HCT116 (cell line): ENCODE measurements at regions not wholly inside any gene's neighbourhood (a gene's known extent, or its start where the extent isn't known, plus 50 kb on each side); places are given as distances from the start of the nearest gene placed in this dataset.

Source experiments
- ATAC-seq: fragments of 200-7000 bp; cut with Tn5 transposase; 2 replicates; pipeline ENCODE4 v1.9.1; 2020; ENCODE audit warnings: mild to moderate bottlenecking, moderate library complexity
- BruUV-seq: library from RNA; stranded (reverse); fragments of 400-500 nt; replicated peaks from 2 replicates; lab custom pipeline; 2021; lab: Mats Ljungman, UMichigan
- CTCF ChIA-PET: fragments of 300-600 bp; sonication (Branson Sonifier 250); formaldehyde crosslinking; loops from one replicate; lab custom pipeline; 2021; ENCODE audit warnings: antibody characterized with exemption; lab: Charles Lee
- POLR2A ChIA-PET: fragments of 300-600, 350-600 bp; sonication (Branson Sonifier 250); formaldehyde crosslinking; loops from one replicate; lab custom pipeline; 2021; ENCODE audit warnings: antibody characterized with exemption; lab: Charles Lee
- RAD21 ChIA-PET, 2 experiments: fragments of 300-600 bp; sonication (Branson Sonifier 250); formaldehyde crosslinking; loops; one replicate each; lab custom pipeline; 2023; ENCODE audit warnings: low total read pairs in 2 of 2; ENCODE audit not compliant: uncharacterized antibody in 2 of 2, unreplicated experiment in 2 of 2, low non-redundant PET in 1 of 2; lab: Charles Lee
- DNase-seq: peaks from one replicate; pipeline ENCODE4 v3.0.0-alpha.2; 2010; ENCODE audit warnings: low read depth, low spot score
- H2AFZ ChIP-seq: fragments of 200-600 bp; shearing (Covaris generic), sonication (generic); 2 replicates; pipeline ENCODE4 v1.6.1; 2017; ENCODE audit warnings: low read depth, mixed run types, mixed read lengths, antibody characterized with exemption, low read length; ENCODE audit not compliant: poor library complexity, severe bottlenecking
- H3K27ac ChIP-seq: 2 replicates; pipeline ENCODE4 v1.5.1; 2012; ENCODE audit warnings: low read depth, low read length
- H3K27me3 ChIP-seq: fragments of 200-600 bp; sonication (generic); 2 replicates; pipeline ENCODE4 v1.6.1; 2016; ENCODE audit warnings: mixed run types, low read length, mixed read lengths; ENCODE audit not compliant: insufficient read depth
- H3K36me3 ChIP-seq, 2 experiments: fragments of 200-500 bp in 1 of 2; fragments of 200-600 bp in 1 of 2; sonication (Bioruptor generic) in 1 of 2; sonication (generic) in 1 of 2; 2 replicates each; pipeline versions ENCODE4 v1.5.1 to v1.6.1; 2014 to 2016; ENCODE audit warnings: low read length in 2 of 2, inconsistent platforms in 1 of 2, mixed read lengths in 1 of 2, mixed run types in 1 of 2; ENCODE audit not compliant: insufficient read depth in 2 of 2, control insufficient read depth in 1 of 2
- H3K4me1 ChIP-seq, 2 experiments: fragments of 200-600 bp in 1 of 2; sonication (generic) in 1 of 2; 2 replicates each; pipeline versions ENCODE4 v1.5.1 to v1.6.1; 2012 to 2017; ENCODE audit warnings: low read length in 2 of 2, inconsistent platforms in 1 of 2, mild to moderate bottlenecking in 1 of 2, mixed read lengths in 1 of 2, mixed run types in 1 of 2, moderate library complexity in 1 of 2; ENCODE audit not compliant: insufficient read depth in 2 of 2, control insufficient read depth in 1 of 2
- H3K4me2 ChIP-seq: fragments of 200-600 bp; sonication (generic); 2 replicates; pipeline ENCODE4 v1.6.1; 2017; ENCODE audit warnings: mixed run types, low read length, mixed read lengths
- H3K4me3 ChIP-seq, 2 experiments: fragments of 200-600 bp in 1 of 2; sonication (generic) in 1 of 2; replicated peaks in 1 of 2; 2 replicates each; pipeline ENCODE4 v1.5.1; 2011 to 2016; ENCODE audit warnings: low read length in 2 of 2, control low read depth in 1 of 2, low read depth in 1 of 2, mild to moderate bottlenecking in 1 of 2, mixed read lengths in 1 of 2, mixed run types in 1 of 2
- H3K79me2 ChIP-seq: fragments of 200-600 bp; sonication (generic); 2 replicates; pipeline ENCODE4 v1.6.1; 2017; ENCODE audit warnings: mild to moderate bottlenecking, mixed run types, low read length, moderate library complexity, mixed read lengths; ENCODE audit not compliant: insufficient read depth
- H3K9ac ChIP-seq: fragments of 200-600 bp; sonication (generic); 2 replicates; pipeline ENCODE4 v1.6.1; 2016; ENCODE audit warnings: low read length, mixed read lengths
- H3K9me2 ChIP-seq: fragments of 200-600 bp; sonication (generic), shearing (Covaris generic); 2 replicates; pipeline ENCODE4 v1.6.1; 2017; ENCODE audit warnings: mixed run types, mild to moderate bottlenecking, moderate library complexity; ENCODE audit not compliant: insufficient read depth
- H3K9me3 ChIP-seq, 2 experiments: fragments of 200-500 bp in 1 of 2; fragments of 200-600 bp in 1 of 2; sonication (Bioruptor generic) in 1 of 2; sonication (generic) in 1 of 2; 2 replicates each; pipeline ENCODE4 v1.6.1; 2014 to 2017; ENCODE audit warnings: low read length in 2 of 2, mixed read lengths in 2 of 2, inconsistent platforms in 1 of 2, low read depth in 1 of 2, mild to moderate bottlenecking in 1 of 2, mixed run types in 1 of 2, moderate library complexity in 1 of 2; ENCODE audit not compliant: control insufficient read depth in 1 of 2, insufficient read depth in 1 of 2
- H4K20me1 ChIP-seq: fragments of 200-600 bp; sonication (generic), shearing (Covaris generic); 2 replicates; pipeline ENCODE4 v1.6.1; 2017; ENCODE audit warnings: mixed run types, mild to moderate bottlenecking, moderate library complexity; ENCODE audit not compliant: insufficient read depth
- CBX3 ChIP-seq: IDR thresholded peaks from 2 replicates; pipeline ENCODE4 v1.6.1; 2012; ENCODE audit warnings: low read depth
- CEBPB ChIP-seq: IDR thresholded peaks from 2 replicates; pipeline ENCODE4 v1.6.1; 2012; ENCODE audit warnings: low read depth
- EZH2 ChIP-seq: fragments of 200-600 bp; sonication (generic); IDR thresholded peaks from 2 replicates; pipeline ENCODE4 v1.6.1; 2017; ENCODE audit warnings: antibody characterized with exemption, mixed run types
- FOSL1 ChIP-seq: IDR thresholded peaks from 2 replicates; pipeline ENCODE4 v1.6.1; 2012; ENCODE audit warnings: low read depth
- JUND ChIP-seq: IDR thresholded peaks from 2 replicates; pipeline ENCODE4 v1.6.1; 2012
- POLR2AphosphoS5 ChIP-seq: IDR thresholded peaks from 2 replicates; pipeline ENCODE4 v1.6.1; 2011; ENCODE audit warnings: mild to moderate bottlenecking, low read depth, low read length, moderate library complexity
- RAD21 ChIP-seq: IDR thresholded peaks from 2 replicates; pipeline ENCODE4 v1.6.1; 2012; ENCODE audit warnings: low read depth, mild to moderate bottlenecking
- REST ChIP-seq: IDR thresholded peaks from 2 replicates; pipeline ENCODE4 v1.6.1; 2012; ENCODE audit warnings: low read depth
- SIN3A ChIP-seq: IDR thresholded peaks from 2 replicates; pipeline ENCODE4 v1.6.1; 2012; ENCODE audit warnings: low read depth
- SRF ChIP-seq: IDR thresholded peaks from 2 replicates; pipeline ENCODE4 v1.6.1; 2012; ENCODE audit warnings: low read depth
- TCF7L2 ChIP-seq: IDR thresholded peaks from 2 replicates; pipeline ENCODE4 v1.7.0; 2011; ENCODE audit warnings: borderline replicate concordance, inconsistent platforms; ENCODE audit not compliant: insufficient read depth, insufficient read length; ENCODE audit errors: extremely low read depth
- YY1 ChIP-seq: IDR thresholded peaks from 2 replicates; pipeline ENCODE4 v1.6.1; 2011; ENCODE audit warnings: low read length, low read depth, moderate library complexity, mild to moderate bottlenecking; ENCODE audit not compliant: insufficient replicate concordance; ENCODE audit errors: extremely low read depth
- ZBTB33 ChIP-seq: IDR thresholded peaks from 2 replicates; pipeline ENCODE4 v1.6.1; 2011; ENCODE audit warnings: mild to moderate bottlenecking, low read length, moderate library complexity; ENCODE audit not compliant: insufficient replicate concordance; ENCODE audit errors: extremely low read depth
- intact Hi-C: fragments of 100-400 bp; cut with micrococcal nuclease; formaldehyde crosslinking; loops from 2 replicates; pipeline ENCODE4 v1.10.0; 2022

- intact Hi-C loops = no loop called here
- Histone ChIP-seq H3K4me1 (no peaks in the 10 kb centered on the region), H3K27ac (no peak overlapping the region), H2AFZ (no peak overlapping the region), H3K9me2 (no peaks in the 10 kb centered on the region), H3K79me2 (no peaks in the 10 kb centered on the region), H3K36me3 (no peaks in the 10 kb centered on the region), H3K9ac (no peak overlapping the region), H3K27me3 (no peaks in the 10 kb centered on the region), H3K9me3 (no peaks in the 10 kb centered on the region), H4K20me1 (no peaks in the 10 kb centered on the region), H3K4me3 (no peak overlapping the region), H3K4me2 (no peak overlapping the region)
- DNase-seq (no peak), ATAC-seq (no peak)
- ChIA-PET RAD21 (no interaction called here), CTCF (no interaction called here), POLR2A (no interaction called here)
- no TSS peak for BruUV-seq
- TF ChIP-seq CEBPB (no peak), FOSL1 (no peak), CBX3 (no peak), SRF (no peak), TCF7L2 (no peak), POLR2AphosphoS5 (no peak), JUND (no peak), EZH2 (no peak), YY1 (no peak), ZBTB33 (no peak), SIN3A (no peak), REST (no peak), RAD21 (no peak)
Measured at GRCh38 chr5:51449026-51449425, 65.8 kb downstream of the ISL1 start.
